ENCODE measurements at regions not wholly inside any gene's neighbourhood (a gene's known extent, or its start where the extent isn't known, plus 50 kb on each side); places are given as distances from the start of the nearest gene placed in this dataset.

DNA sequence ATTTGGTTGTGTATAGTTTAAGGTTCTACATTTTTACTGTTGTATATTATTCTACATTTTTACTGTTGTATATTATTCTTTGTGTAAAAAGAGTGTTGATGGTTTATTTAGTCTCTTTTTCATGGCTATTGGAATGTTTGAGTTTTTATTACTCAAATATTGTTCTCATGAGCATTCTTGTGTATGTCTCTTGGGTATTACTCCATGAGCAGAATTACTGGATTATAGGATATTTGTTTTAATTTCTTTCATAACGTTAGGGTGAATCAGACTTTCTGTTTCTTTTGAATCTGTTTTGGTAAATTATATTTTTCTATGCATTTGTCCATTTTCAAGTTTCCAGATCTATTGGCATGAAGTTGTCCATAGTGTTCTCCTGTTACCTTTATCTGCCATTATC is 111.6 kb downstream of the DYNAP start:
- Histone ChIP-seq H3K27me3 (ENCODE audit: control insufficient read depth in 3 of 3, insufficient read depth in 3 of 3, low read length in 2 of 3) (no peaks in the 10 kb centered on the region), H3K9ac (ENCODE audit: insufficient read depth in 1 of 2, low read length in 2 of 2) (no peak overlapping the region), H3K27ac (ENCODE audit: low read depth in 1 of 2, low read length in 1 of 2) (no peak overlapping the region), H3K4me1 (ENCODE audit: control insufficient read depth in 5 of 5, insufficient read depth in 5 of 5, low read length in 5 of 5) (no peaks in the 10 kb centered on the region), H3K4me3 (no peak overlapping the region), H3K9me3 (ENCODE audit: control insufficient read depth in 4 of 4, insufficient read depth in 3 of 4, low read length in 3 of 4) (no peaks in the 10 kb centered on the region), H3K36me3 (ENCODE audit: control insufficient read depth in 4 of 4, insufficient read depth in 4 of 4, low read length in 4 of 4) (no peaks in the 10 kb centered on the region)
- DNase-seq (no peak), ATAC-seq (ENCODE audit: insufficient read depth, low FRiP score) (no peak)
- 67 to 81% methylated on average over 1 of the region's 1 CpG for WGBS, 2 donors
- no peak for TF ChIP-seq CTCF (IDR thresholded peaks at IDR 0.05; ENCODE audit: control extremely low read depth, extremely low read depth)

GRCh38 chr18:54710074-54710899 is 118.0 kb upstream of the RAB27B start:
- no peak overlapping the region for H3K27ac ChIP-seq (ENCODE audit: low read depth in 1 of 2, low read length in 1 of 2)
- 67 to 87% methylated on average over 8 of the region's 8 CpGs for WGBS, 2 donors
- no peak for TF ChIP-seq CTCF (IDR thresholded peaks at IDR 0.05; ENCODE audit: control extremely low read depth, extremely low read depth)
- no peak overlapping the region for H3K9ac ChIP-seq (ENCODE audit: insufficient read depth in 1 of 2, low read length in 2 of 2)
- ATAC-seq (ENCODE audit: insufficient read depth, low FRiP score) (no peak), DNase-seq (peak in 1 of 3 donors; percentile 17)
- no peak overlapping the region for H3K4me3 ChIP-seq
- no peaks in the 10 kb centered on the region for H3K36me3 ChIP-seq (ENCODE audit: control insufficient read depth in 4 of 4, insufficient read depth in 4 of 4, low read length in 4 of 4)
- H3K27me3 ChIP-seq (ENCODE audit: control insufficient read depth in 3 of 3, insufficient read depth in 3 of 3, low read length in 2 of 3): no peaks in the 10 kb centered on the region
- H3K4me1 ChIP-seq (ENCODE audit: control insufficient read depth in 5 of 5, insufficient read depth in 5 of 5, low read length in 5 of 5): no peaks in the 10 kb centered on the region
- no peaks in the 10 kb centered on the region for H3K9me3 ChIP-seq (ENCODE audit: control insufficient read depth in 4 of 4, insufficient read depth in 3 of 4, low read length in 3 of 4)

DNA sequence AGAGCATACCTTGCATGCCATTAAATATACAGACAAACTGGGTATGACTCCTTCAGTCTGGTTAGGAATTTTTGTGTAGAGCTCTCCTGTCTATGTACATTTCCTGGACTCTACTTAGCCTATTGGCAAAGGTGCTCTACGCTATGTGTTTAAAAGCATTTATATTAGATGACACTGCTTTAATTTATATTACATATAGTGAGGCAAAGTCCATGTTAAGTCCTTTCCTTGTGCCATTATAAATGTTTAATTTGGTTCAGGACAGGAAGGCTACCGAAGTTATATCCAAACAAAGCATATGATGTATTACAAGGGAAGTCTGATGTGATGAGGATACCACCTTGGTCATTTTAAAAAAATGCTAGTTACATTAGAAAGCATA is 117.4 kb upstream of the RAB27B start:
- Histone ChIP-seq H3K9me3 (ENCODE audit: control insufficient read depth in 4 of 4, insufficient read depth in 3 of 4, low read length in 3 of 4) (no peaks in the 10 kb centered on the region), H3K4me1 (ENCODE audit: control insufficient read depth in 5 of 5, insufficient read depth in 5 of 5, low read length in 5 of 5) (no peaks in the 10 kb centered on the region), H3K4me3 (no peak overlapping the region), H3K36me3 (ENCODE audit: control insufficient read depth in 4 of 4, insufficient read depth in 4 of 4, low read length in 4 of 4) (no peaks in the 10 kb centered on the region), H3K9ac (ENCODE audit: insufficient read depth in 1 of 2, low read length in 2 of 2) (no peak overlapping the region), H3K27me3 (ENCODE audit: control insufficient read depth in 3 of 3, insufficient read depth in 3 of 3, low read length in 2 of 3) (no peaks in the 10 kb centered on the region), H3K27ac (ENCODE audit: low read depth in 1 of 2, low read length in 1 of 2) (no peak overlapping the region)
- ATAC-seq (ENCODE audit: insufficient read depth, low FRiP score): no peak
- TF ChIP-seq CTCF (IDR thresholded peaks at IDR 0.05; ENCODE audit: control extremely low read depth, extremely low read depth): no peak
- 74 to 78% methylated on average over 2 of the region's 2 CpGs for WGBS, 2 donors
- DNase-seq: no peak
